ENCODE measurements at regions not wholly inside any gene's neighbourhood (a gene's known extent, or its start where the extent isn't known, plus 50 kb on each side); places are given as distances from the start of the nearest gene placed in this dataset.

DNA sequence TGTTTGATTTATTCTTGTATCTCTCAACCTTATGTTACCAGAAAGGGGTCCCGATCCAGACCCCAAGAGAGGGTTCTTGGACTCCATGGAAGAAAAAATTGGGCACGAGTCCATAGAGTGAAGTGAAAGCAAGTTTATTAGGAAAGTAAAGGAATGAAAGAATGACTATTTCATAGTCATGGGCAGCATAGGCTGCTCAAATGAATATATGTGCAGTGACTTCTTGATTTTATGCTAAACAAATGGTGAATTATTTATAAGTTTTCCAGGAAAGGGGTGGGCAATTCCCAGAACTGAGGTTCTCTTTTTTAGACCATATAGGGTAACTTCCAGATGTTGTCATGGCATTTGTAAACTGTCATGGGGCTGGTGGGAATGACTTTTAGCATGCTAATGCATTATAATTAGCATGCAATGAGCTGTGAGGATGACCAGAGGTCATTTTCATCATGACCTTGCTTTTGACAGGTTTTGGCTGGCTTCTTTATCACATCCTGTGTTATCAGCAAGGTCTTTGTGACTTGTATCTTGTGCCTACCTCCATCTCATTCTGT, 832.4 kb upstream of the CDH2 start:
- no peak for ATAC-seq (ENCODE audit: low read depth)

DNA sequence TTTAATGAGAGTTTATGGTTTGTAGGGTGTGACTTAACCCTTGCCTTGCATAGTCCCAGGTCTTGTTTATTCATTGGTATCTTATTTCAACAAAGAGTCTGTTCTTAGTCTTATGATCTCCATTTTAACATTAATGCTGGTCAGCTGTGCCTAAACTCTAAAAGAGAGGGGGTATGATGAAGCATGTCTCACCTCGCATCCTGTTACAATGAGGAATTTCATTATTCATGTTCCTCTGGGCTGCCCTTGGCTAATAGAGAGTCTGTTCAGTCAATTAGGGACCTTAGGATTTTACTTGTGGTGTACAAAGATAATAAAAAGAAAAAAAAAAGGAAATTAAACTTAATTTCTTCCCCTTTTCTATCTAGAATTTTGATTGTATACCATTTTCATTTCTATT, 831.9 kb upstream of the CDH2 start:
- H3K27me3 ChIP-seq (replicated peaks in 1 of 4; ENCODE audit: control extremely low read depth in 1 of 4, control insufficient read depth in 3 of 4, insufficient read depth in 4 of 4, low read length in 3 of 4): no peaks in the 10 kb centered on the region
- no peaks in the 10 kb centered on the region for H4K20me1 ChIP-seq (ENCODE audit: control insufficient read depth, insufficient read depth, low read length, poor library complexity, severe bottlenecking)
- H3K4me3 ChIP-seq (ENCODE audit: control extremely low read depth in 1 of 5, extremely low read depth in 1 of 5, insufficient read depth in 1 of 5, low read depth in 2 of 5, low read length in 4 of 5): no peak overlapping the region
- ChIA-PET POLR2A (no interaction called here), CTCF (no interaction called here)
- no peaks in the 10 kb centered on the region for H3K79me2 ChIP-seq (ENCODE audit: control insufficient read depth, insufficient read depth, low read length)
- H3K36me3 ChIP-seq (replicated peaks in 1 of 2; ENCODE audit: control extremely low read depth in 1 of 2, control insufficient read depth in 1 of 2, extremely low read depth in 1 of 2, insufficient read depth in 2 of 2, low read length in 1 of 2): no peaks in the 10 kb centered on the region
- no peak overlapping the region for H3K27ac ChIP-seq (ENCODE audit: low read length in 2 of 2)
- DNase-seq: no peak
- peaks cover 11% of the 10 kb centered on the region for H3K9me3 Mint-ChIP-seq (ENCODE audit: insufficient read depth)
- no peaks in the 10 kb centered on the region for H3K27me3 Mint-ChIP-seq
- no peak overlapping the region for H3K4me2 ChIP-seq (replicated peaks; ENCODE audit: low read depth, low read length, poor library complexity, severe bottlenecking)
- TF ChIP-seq, protein P1, sequence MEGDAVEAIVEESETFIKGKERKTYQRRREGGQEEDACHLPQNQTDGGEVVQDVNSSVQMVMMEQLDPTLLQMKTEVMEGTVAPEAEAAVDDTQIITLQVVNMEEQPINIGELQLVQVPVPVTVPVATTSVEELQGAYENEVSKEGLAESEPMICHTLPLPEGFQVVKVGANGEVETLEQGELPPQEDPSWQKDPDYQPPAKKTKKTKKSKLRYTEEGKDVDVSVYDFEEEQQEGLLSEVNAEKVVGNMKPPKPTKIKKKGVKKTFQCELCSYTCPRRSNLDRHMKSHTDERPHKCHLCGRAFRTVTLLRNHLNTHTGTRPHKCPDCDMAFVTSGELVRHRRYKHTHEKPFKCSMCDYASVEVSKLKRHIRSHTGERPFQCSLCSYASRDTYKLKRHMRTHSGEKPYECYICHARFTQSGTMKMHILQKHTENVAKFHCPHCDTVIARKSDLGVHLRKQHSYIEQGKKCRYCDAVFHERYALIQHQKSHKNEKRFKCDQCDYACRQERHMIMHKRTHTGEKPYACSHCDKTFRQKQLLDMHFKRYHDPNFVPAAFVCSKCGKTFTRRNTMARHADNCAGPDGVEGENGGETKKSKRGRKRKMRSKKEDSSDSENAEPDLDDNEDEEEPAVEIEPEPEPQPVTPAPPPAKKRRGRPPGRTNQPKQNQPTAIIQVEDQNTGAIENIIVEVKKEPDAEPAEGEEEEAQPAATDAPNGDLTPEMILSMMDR (IDR thresholded peaks at IDR 0.05): no peak
- no peak for TF ChIP-seq EZH2 (IDR thresholded peaks at IDR 0.05; ENCODE audit: borderline replicate concordance, insufficient read depth, low read depth, low read length, poor library complexity, severe bottlenecking)
- intact Hi-C loops (cut with micrococcal nuclease): no loop called here
- no peak overlapping the region for H3K4me3 Mint-ChIP-seq
- no CpG with 5 or more reads among the region's 1 CpG for WGBS (ENCODE audit: insufficient coverage)
- H3K9me3 ChIP-seq (ENCODE audit: control extremely low read depth in 1 of 3, control insufficient read depth in 2 of 3, insufficient read depth in 1 of 3, low read length in 2 of 3): peaks cover 0 to 4% (median 0%) of the 10 kb centered on the region in 3 donors
- H2AFZ ChIP-seq (ENCODE audit: insufficient read depth, low read depth, low read length, poor library complexity, severe bottlenecking): no peak overlapping the region
- H3K9ac ChIP-seq (ENCODE audit: low read length): no peak overlapping the region
- H3K4me1 Mint-ChIP-seq: no peaks in the 10 kb centered on the region
- ATAC-seq (ENCODE audit: low read depth): no peak
- H3K27ac Mint-ChIP-seq: no peak overlapping the region
- no peaks in the 10 kb centered on the region for H3K4me1 ChIP-seq (ENCODE audit: control insufficient read depth in 2 of 2, insufficient read depth in 2 of 2, low read length in 2 of 2)

More for the DNA sequence above, 832.4 kb upstream of the CDH2 start:
- no peak for DNase-seq
- TF ChIP-seq, protein P1 (IDR thresholded peaks at IDR 0.05): no peak
- TF ChIP-seq EZH2 (IDR thresholded peaks at IDR 0.05; ENCODE audit: borderline replicate concordance, insufficient read depth, low read depth, low read length, poor library complexity, severe bottlenecking): no peak
- Mint-ChIP-seq H3K4me1 (no peaks in the 10 kb centered on the region), H3K4me3 (no peak overlapping the region), H3K9me3 (ENCODE audit: insufficient read depth) (peaks cover 11% of the 10 kb centered on the region), H3K27ac (no peak overlapping the region), H3K27me3 (no peaks in the 10 kb centered on the region)
- Histone ChIP-seq H2AFZ (ENCODE audit: insufficient read depth, low read depth, low read length, poor library complexity, severe bottlenecking) (no peak overlapping the region), H3K79me2 (ENCODE audit: control insufficient read depth, insufficient read depth, low read length) (no peaks in the 10 kb centered on the region), H3K27ac (ENCODE audit: low read length in 2 of 2) (no peak overlapping the region), H3K9ac (ENCODE audit: low read length) (no peak overlapping the region), H3K4me1 (ENCODE audit: control insufficient read depth in 2 of 2, insufficient read depth in 2 of 2, low read length in 2 of 2) (no peaks in the 10 kb centered on the region), H3K9me3 (ENCODE audit: control extremely low read depth in 1 of 3, control insufficient read depth in 2 of 3, insufficient read depth in 1 of 3, low read length in 2 of 3) (peaks cover 0 to 4% (median 0%) of the 10 kb centered on the region in 3 donors), H4K20me1 (ENCODE audit: control insufficient read depth, insufficient read depth, low read length, poor library complexity, severe bottlenecking) (no peaks in the 10 kb centered on the region), H3K4me3 (ENCODE audit: control extremely low read depth in 1 of 5, extremely low read depth in 1 of 5, insufficient read depth in 1 of 5, low read depth in 2 of 5, low read length in 4 of 5) (no peak overlapping the region), H3K27me3 (replicated peaks in 1 of 4; ENCODE audit: control extremely low read depth in 1 of 4, control insufficient read depth in 3 of 4, insufficient read depth in 4 of 4, low read length in 3 of 4) (no peaks in the 10 kb centered on the region), H3K4me2 (replicated peaks; ENCODE audit: low read depth, low read length, poor library complexity, severe bottlenecking) (no peak overlapping the region), H3K36me3 (replicated peaks in 1 of 2; ENCODE audit: control extremely low read depth in 1 of 2, control insufficient read depth in 1 of 2, extremely low read depth in 1 of 2, insufficient read depth in 2 of 2, low read length in 1 of 2) (no peaks in the 10 kb centered on the region)
- intact Hi-C loops (cut with micrococcal nuclease): no loop called here
- WGBS (ENCODE audit: insufficient coverage): 71% methylated on average over 1 of the region's 2 CpGs
- ChIA-PET POLR2A (no interaction called here), CTCF (no interaction called here)

All from B cell (primary cell).